ENCODE measurements at regions not wholly inside any gene's neighbourhood (a gene's known extent, or its start where the extent isn't known, plus 50 kb on each side); places are given as distances from the start of the nearest gene placed in this dataset.

DNA sequence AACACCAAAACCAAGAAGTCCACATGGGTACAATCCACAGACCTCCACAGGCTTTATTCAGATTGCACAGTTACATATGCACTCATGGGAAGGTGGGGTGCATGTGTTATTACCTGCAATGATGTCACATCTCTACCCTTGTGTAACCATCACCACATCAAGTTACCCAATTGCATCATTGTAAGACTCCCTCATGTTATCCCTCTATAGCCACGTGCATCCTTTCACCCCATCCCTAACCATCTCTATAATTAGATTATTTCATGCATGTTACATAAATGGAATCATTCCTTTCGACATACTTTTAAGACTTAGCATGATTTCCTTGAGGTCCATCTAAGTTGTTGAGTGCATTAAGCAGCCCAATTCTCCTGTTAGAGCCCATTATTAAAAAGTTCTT lies 408.2 kb upstream of the C16orf82 start:
- no peak overlapping the region for H3K4me3 ChIP-seq (ENCODE audit: low read length)
- no peaks in the 10 kb centered on the region for H3K9me3 Mint-ChIP-seq
- H3K36me3 Mint-ChIP-seq (ENCODE audit: low read depth) = no peaks in the 10 kb centered on the region
- DNase-seq = no peak
- H3K27ac Mint-ChIP-seq = no peak overlapping the region
- no peaks in the 10 kb centered on the region for H3K4me1 ChIP-seq (ENCODE audit: insufficient read depth, low read length)
- H3K27me3 ChIP-seq (ENCODE audit: control insufficient read depth in 1 of 2, insufficient read depth in 2 of 2, low read length in 2 of 2) = peaks cover 0 to 4% of the 10 kb centered on the region in 2 experiments
- H3K36me3 ChIP-seq (ENCODE audit: insufficient read depth, low read length) = no peaks in the 10 kb centered on the region
- H3K9me3 ChIP-seq (ENCODE audit: control insufficient read depth in 1 of 2, insufficient read depth in 1 of 2, low read length in 2 of 2) = no peaks in the 10 kb centered on the region
- intact Hi-C loops (cut with DNase I, micrococcal nuclease) = no loop called here
- no peaks in the 10 kb centered on the region for H3K4me1 Mint-ChIP-seq (ENCODE audit: low read depth)
- H3K4me3 Mint-ChIP-seq = no peak overlapping the region
- POLR2A ChIA-PET = no interaction called here
- no peak overlapping the region for H3K27ac ChIP-seq (ENCODE audit: low read depth in 1 of 2, low read length in 2 of 2)
- TF ChIP-seq, protein P1, sequence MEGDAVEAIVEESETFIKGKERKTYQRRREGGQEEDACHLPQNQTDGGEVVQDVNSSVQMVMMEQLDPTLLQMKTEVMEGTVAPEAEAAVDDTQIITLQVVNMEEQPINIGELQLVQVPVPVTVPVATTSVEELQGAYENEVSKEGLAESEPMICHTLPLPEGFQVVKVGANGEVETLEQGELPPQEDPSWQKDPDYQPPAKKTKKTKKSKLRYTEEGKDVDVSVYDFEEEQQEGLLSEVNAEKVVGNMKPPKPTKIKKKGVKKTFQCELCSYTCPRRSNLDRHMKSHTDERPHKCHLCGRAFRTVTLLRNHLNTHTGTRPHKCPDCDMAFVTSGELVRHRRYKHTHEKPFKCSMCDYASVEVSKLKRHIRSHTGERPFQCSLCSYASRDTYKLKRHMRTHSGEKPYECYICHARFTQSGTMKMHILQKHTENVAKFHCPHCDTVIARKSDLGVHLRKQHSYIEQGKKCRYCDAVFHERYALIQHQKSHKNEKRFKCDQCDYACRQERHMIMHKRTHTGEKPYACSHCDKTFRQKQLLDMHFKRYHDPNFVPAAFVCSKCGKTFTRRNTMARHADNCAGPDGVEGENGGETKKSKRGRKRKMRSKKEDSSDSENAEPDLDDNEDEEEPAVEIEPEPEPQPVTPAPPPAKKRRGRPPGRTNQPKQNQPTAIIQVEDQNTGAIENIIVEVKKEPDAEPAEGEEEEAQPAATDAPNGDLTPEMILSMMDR (IDR thresholded peaks at IDR 0.05) = no peak
- CTCF ChIA-PET = no interaction called here
- peaks cover 14% of the 10 kb centered on the region for H3K27me3 Mint-ChIP-seq
- ATAC-seq (ENCODE audit: poor library complexity) = no peak

DNA sequence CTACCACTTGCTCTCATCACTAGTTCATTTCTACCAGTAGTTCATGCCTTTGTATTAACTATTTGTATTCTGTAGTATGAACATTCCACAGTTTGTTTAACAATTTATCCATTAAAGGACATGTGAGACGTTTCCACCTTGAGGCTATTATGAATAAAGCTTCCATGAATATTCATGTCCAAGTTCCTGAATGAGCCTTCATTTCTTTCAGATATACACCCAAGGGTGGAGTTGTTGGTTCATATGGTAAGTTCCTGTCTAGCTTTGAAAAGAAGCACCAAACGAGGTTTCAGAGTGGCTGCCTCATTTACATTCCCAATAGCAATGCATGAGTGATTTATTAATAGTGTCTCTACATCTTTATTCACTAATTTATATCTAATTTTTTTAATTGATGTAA lies 407.8 kb upstream of the C16orf82 start:
- POLR2A ChIA-PET = no interaction called here
- TF ChIP-seq, protein P1 (IDR thresholded peaks at IDR 0.05) = no peak

GRCh38 chr16:26664086-26664485 lies 402.6 kb upstream of the C16orf82 start:
- Histone ChIP-seq H3K4me3 (ENCODE audit: low read length) (no peak overlapping the region), H3K4me1 (ENCODE audit: insufficient read depth, low read length) (peaks cover 4% of the 10 kb centered on the region), H3K27me3 (ENCODE audit: control insufficient read depth in 1 of 2, insufficient read depth in 2 of 2, low read length in 2 of 2) (peaks cover 0 to 4% of the 10 kb centered on the region in 2 experiments), H3K27ac (ENCODE audit: low read depth in 1 of 2, low read length in 2 of 2) (no peak overlapping the region), H3K9me3 (ENCODE audit: control insufficient read depth in 1 of 2, insufficient read depth in 1 of 2, low read length in 2 of 2) (no peaks in the 10 kb centered on the region), H3K36me3 (ENCODE audit: insufficient read depth, low read length) (no peaks in the 10 kb centered on the region)
- ATAC-seq (ENCODE audit: poor library complexity) (no peak), DNase-seq (no peak)
- no peaks in the 10 kb centered on the region for H3K9me3 Mint-ChIP-seq
- peaks cover 21% of the 10 kb centered on the region for H3K27me3 Mint-ChIP-seq
- H3K27ac Mint-ChIP-seq = no peak overlapping the region
- H3K36me3 Mint-ChIP-seq (ENCODE audit: low read depth) = no peaks in the 10 kb centered on the region
- TF ChIP-seq, protein P1 (IDR thresholded peaks at IDR 0.05) = no peak
- ChIA-PET CTCF (no interaction called here), POLR2A (no interaction called here)
- intact Hi-C loops (cut with DNase I, micrococcal nuclease) = loop anchor here in 1 of 2 experiments (10.0 kb wide), 1 partner anchor 59 kb away; no protein-coding TSS in a partner anchor
- H3K4me3 Mint-ChIP-seq = no peak overlapping the region
- no peaks in the 10 kb centered on the region for H3K4me1 Mint-ChIP-seq (ENCODE audit: low read depth)

More for the DNA sequence above, 407.8 kb upstream of the C16orf82 start:
- ATAC-seq (ENCODE audit: poor library complexity) = no peak
- no peak overlapping the region for H3K27ac ChIP-seq (ENCODE audit: low read depth in 1 of 2, low read length in 2 of 2)
- Mint-ChIP-seq H3K27me3 (peaks cover 17% of the 10 kb centered on the region), H3K36me3 (ENCODE audit: low read depth) (no peaks in the 10 kb centered on the region), H3K9me3 (no peaks in the 10 kb centered on the region), H3K4me3 (no peak overlapping the region), H3K27ac (no peak overlapping the region), H3K4me1 (ENCODE audit: low read depth) (no peaks in the 10 kb centered on the region)
- no peaks in the 10 kb centered on the region for H3K4me1 ChIP-seq (ENCODE audit: insufficient read depth, low read length)
- H3K4me3 ChIP-seq (ENCODE audit: low read length) = no peak overlapping the region
- H3K9me3 ChIP-seq (ENCODE audit: control insufficient read depth in 1 of 2, insufficient read depth in 1 of 2, low read length in 2 of 2) = no peaks in the 10 kb centered on the region
- peaks cover 0 to 4% of the 10 kb centered on the region in 2 experiments for H3K27me3 ChIP-seq (ENCODE audit: control insufficient read depth in 1 of 2, insufficient read depth in 2 of 2, low read length in 2 of 2)
- intact Hi-C loops (cut with DNase I, micrococcal nuclease) = no loop called here
- DNase-seq = no peak
- CTCF ChIA-PET = no interaction called here
- no peaks in the 10 kb centered on the region for H3K36me3 ChIP-seq (ENCODE audit: insufficient read depth, low read length)
